ENCODE measurements at regions not wholly inside any gene's neighbourhood (a gene's known extent, or its start where the extent isn't known, plus 50 kb on each side); places are given as distances from the start of the nearest gene placed in this dataset.
"Not testable (repeated sequence)": the region's sequence is repeated elsewhere in the genome, so short reads cannot be mapped to it uniquely, and the experiment has no call there.

- 91 to 98% methylated on average over 9 of the region's 9 CpGs for WGBS, 2 experiments (ENCODE audit: insufficient coverage in 2 of 2)
- no peak overlapping the region for H3K27ac ChIP-seq (ENCODE audit: low read depth, low read length, severe bottlenecking)
- H3K4me1 ChIP-seq (ENCODE audit: control insufficient read depth, insufficient read depth, low read length, poor library complexity, severe bottlenecking): no peaks in the 10 kb centered on the region
- no peak overlapping the region for H3K4me3 ChIP-seq (ENCODE audit: extremely low read depth, insufficient read depth, low read length, poor library complexity, severe bottlenecking)
- H3K9me3 ChIP-seq (ENCODE audit: control insufficient read depth, low read length): no peaks in the 10 kb centered on the region
- no peaks in the 10 kb centered on the region for H3K36me3 ChIP-seq (ENCODE audit: control insufficient read depth, insufficient read depth, low read length)
These were observed 73.0 kb upstream of the RGPD5 start for GRCh38 chr2:109721135-109721534.

- H3K4me1 ChIP-seq (ENCODE audit: control insufficient read depth, insufficient read depth, low read length, poor library complexity, severe bottlenecking): no peaks in the 10 kb centered on the region
- H3K36me3 ChIP-seq (ENCODE audit: control insufficient read depth, insufficient read depth, low read length): no peaks in the 10 kb centered on the region
- WGBS, 2 experiments (ENCODE audit: insufficient coverage in 2 of 2): 92 to 94% methylated on average over 6 to 7 of the region's 8 CpGs
- H3K9me3 ChIP-seq (ENCODE audit: control insufficient read depth, low read length): no peaks in the 10 kb centered on the region
- H3K4me3 ChIP-seq (ENCODE audit: extremely low read depth, insufficient read depth, low read length, poor library complexity, severe bottlenecking): no peak overlapping the region
- H3K27ac ChIP-seq (ENCODE audit: low read depth, low read length, severe bottlenecking): no peak overlapping the region
These were observed 72.5 kb upstream of the RGPD5 start for GRCh38 chr2:109721626-109722025.

GRCh38 chr2:109722026-109722425 lies 72.1 kb upstream of the RGPD5 start:
- H3K4me3 ChIP-seq (ENCODE audit: extremely low read depth, insufficient read depth, low read length, poor library complexity, severe bottlenecking): no peak overlapping the region
- H3K27ac ChIP-seq (ENCODE audit: low read depth, low read length, severe bottlenecking): no peak overlapping the region
- H3K9me3 ChIP-seq (ENCODE audit: control insufficient read depth, low read length): no peaks in the 10 kb centered on the region
- WGBS, 2 experiments (ENCODE audit: insufficient coverage in 2 of 2): 88 to 92% methylated on average over 4 to 5 of the region's 5 CpGs
- no peaks in the 10 kb centered on the region for H3K4me1 ChIP-seq (ENCODE audit: control insufficient read depth, insufficient read depth, low read length, poor library complexity, severe bottlenecking)
- no peaks in the 10 kb centered on the region for H3K36me3 ChIP-seq (ENCODE audit: control insufficient read depth, insufficient read depth, low read length)

- H3K36me3 ChIP-seq (ENCODE audit: control insufficient read depth, insufficient read depth, low read length); H3K4me3 ChIP-seq (ENCODE audit: extremely low read depth, insufficient read depth, low read length, poor library complexity, severe bottlenecking); H3K4me1 ChIP-seq (ENCODE audit: control insufficient read depth, insufficient read depth, low read length, poor library complexity, severe bottlenecking); H3K9me3 ChIP-seq (ENCODE audit: control insufficient read depth, low read length); H3K27ac ChIP-seq (ENCODE audit: low read depth, low read length, severe bottlenecking): not testable (repeated sequence)
- WGBS, 2 experiments (ENCODE audit: insufficient coverage in 2 of 2): 82 to 100% methylated on average over 2 of the region's 3 CpGs
These were observed 71.5 kb upstream of the RGPD5 start for GRCh38 chr2:109722640-109723039.

GRCh38 chr2:109723153-109723552 lies 71.0 kb upstream of the RGPD5 start:
- H3K27ac ChIP-seq (ENCODE audit: low read depth, low read length, severe bottlenecking); H3K4me3 ChIP-seq (ENCODE audit: extremely low read depth, insufficient read depth, low read length, poor library complexity, severe bottlenecking); H3K9me3 ChIP-seq (ENCODE audit: control insufficient read depth, low read length); H3K36me3 ChIP-seq (ENCODE audit: control insufficient read depth, insufficient read depth, low read length); H3K4me1 ChIP-seq (ENCODE audit: control insufficient read depth, insufficient read depth, low read length, poor library complexity, severe bottlenecking): not testable (repeated sequence)
- 96 to 100% methylated on average over 3 of the region's 3 CpGs for WGBS, 2 experiments (ENCODE audit: insufficient coverage in 2 of 2)

GRCh38 chr2:109724533-109725460 lies 69.3 kb upstream of the RGPD5 start:
- H3K36me3 ChIP-seq (ENCODE audit: control insufficient read depth, insufficient read depth, low read length): no peaks in the 10 kb centered on the region
- H3K4me1 ChIP-seq (ENCODE audit: control insufficient read depth, insufficient read depth, low read length, poor library complexity, severe bottlenecking): no peaks in the 10 kb centered on the region
- WGBS, 2 experiments (ENCODE audit: insufficient coverage in 2 of 2): 89 to 98% methylated on average over 6 to 7 of the region's 9 CpGs
- H3K27ac ChIP-seq (ENCODE audit: low read depth, low read length, severe bottlenecking): no peak overlapping the region
- no peak overlapping the region for H3K4me3 ChIP-seq (ENCODE audit: extremely low read depth, insufficient read depth, low read length, poor library complexity, severe bottlenecking)
- H3K9me3 ChIP-seq (ENCODE audit: control insufficient read depth, low read length): peaks cover 6% of the 10 kb centered on the region

- Histone ChIP-seq H3K4me3 (ENCODE audit: extremely low read depth, insufficient read depth, low read length, poor library complexity, severe bottlenecking) (no peak overlapping the region), H3K36me3 (ENCODE audit: control insufficient read depth, insufficient read depth, low read length) (no peaks in the 10 kb centered on the region), H3K9me3 (ENCODE audit: control insufficient read depth, low read length) (peaks cover 6% of the 10 kb centered on the region), H3K27ac (ENCODE audit: low read depth, low read length, severe bottlenecking) (no peak overlapping the region), H3K4me1 (ENCODE audit: control insufficient read depth, insufficient read depth, low read length, poor library complexity, severe bottlenecking) (no peaks in the 10 kb centered on the region)
- 90 to 93% methylated on average over 13 to 15 of the region's 16 CpGs for WGBS, 2 experiments (ENCODE audit: insufficient coverage in 2 of 2)
These were observed 67.5 kb upstream of the RGPD5 start for GRCh38 chr2:109726379-109727270.

- no peak overlapping the region for H3K27ac ChIP-seq (ENCODE audit: low read depth, low read length, severe bottlenecking)
- peaks cover 6% of the 10 kb centered on the region for H3K9me3 ChIP-seq (ENCODE audit: control insufficient read depth, low read length)
- no peaks in the 10 kb centered on the region for H3K36me3 ChIP-seq (ENCODE audit: control insufficient read depth, insufficient read depth, low read length)
- no peaks in the 10 kb centered on the region for H3K4me1 ChIP-seq (ENCODE audit: control insufficient read depth, insufficient read depth, low read length, poor library complexity, severe bottlenecking)
- no peak overlapping the region for H3K4me3 ChIP-seq (ENCODE audit: extremely low read depth, insufficient read depth, low read length, poor library complexity, severe bottlenecking)
- 88 to 100% methylated on average over 1 to 2 of the region's 4 CpGs for whole genome bisulfite sequencing, 2 experiments (ENCODE audit: insufficient coverage in 2 of 2)
These were observed 66.1 kb upstream of the RGPD5 start for GRCh38 chr2:109727929-109728447.

- 94% methylated on average over 10 to 14 of the region's 14 CpGs for WGBS, 2 experiments (ENCODE audit: insufficient coverage in 2 of 2)
- not testable (repeated sequence) for H3K4me1 ChIP-seq (ENCODE audit: control insufficient read depth, insufficient read depth, low read length, poor library complexity, severe bottlenecking); H3K27ac ChIP-seq (ENCODE audit: low read depth, low read length, severe bottlenecking); H3K9me3 ChIP-seq (ENCODE audit: control insufficient read depth, low read length); H3K36me3 ChIP-seq (ENCODE audit: control insufficient read depth, insufficient read depth, low read length); H3K4me3 ChIP-seq (ENCODE audit: extremely low read depth, insufficient read depth, low read length, poor library complexity, severe bottlenecking)
These were observed 60.4 kb upstream of the RGPD5 start for GRCh38 chr2:109733746-109734145.

- Histone ChIP-seq H3K27ac (ENCODE audit: low read depth, low read length, severe bottlenecking) (no peak overlapping the region), H3K4me3 (ENCODE audit: extremely low read depth, insufficient read depth, low read length, poor library complexity, severe bottlenecking) (no peak overlapping the region), H3K4me1 (ENCODE audit: control insufficient read depth, insufficient read depth, low read length, poor library complexity, severe bottlenecking) (no peaks in the 10 kb centered on the region), H3K9me3 (ENCODE audit: control insufficient read depth, low read length) (no peaks in the 10 kb centered on the region), H3K36me3 (ENCODE audit: control insufficient read depth, insufficient read depth, low read length) (no peaks in the 10 kb centered on the region)
- 56 to 73% methylated on average over 7 to 13 of the region's 15 CpGs for WGBS, 2 experiments (ENCODE audit: insufficient coverage in 2 of 2)
These were observed 57.8 kb upstream of the RGPD5 start for GRCh38 chr2:109736177-109736827.

Data from mesodermal cell (in vitro differentiated cells).